Endometrium (tissue), 2 donors: ENCODE measurements at regions not wholly inside any gene's neighbourhood (a gene's known extent, or its start where the extent isn't known, plus 50 kb on each side); places are given as distances from the start of the nearest gene placed in this dataset.
"Not testable (repeated sequence)": the region's sequence is repeated elsewhere in the genome, so short reads cannot be mapped to it uniquely, and the experiment has no call there.

ENCODE experiments used
- FAIRE-seq: peaks from 2 replicates; lab custom pipeline; 2012; peaks lifted over from hg19 to GRCh38; lab: Jason Lieb, UNC
- donor health status: control.
- donor health status: control.

DNA sequence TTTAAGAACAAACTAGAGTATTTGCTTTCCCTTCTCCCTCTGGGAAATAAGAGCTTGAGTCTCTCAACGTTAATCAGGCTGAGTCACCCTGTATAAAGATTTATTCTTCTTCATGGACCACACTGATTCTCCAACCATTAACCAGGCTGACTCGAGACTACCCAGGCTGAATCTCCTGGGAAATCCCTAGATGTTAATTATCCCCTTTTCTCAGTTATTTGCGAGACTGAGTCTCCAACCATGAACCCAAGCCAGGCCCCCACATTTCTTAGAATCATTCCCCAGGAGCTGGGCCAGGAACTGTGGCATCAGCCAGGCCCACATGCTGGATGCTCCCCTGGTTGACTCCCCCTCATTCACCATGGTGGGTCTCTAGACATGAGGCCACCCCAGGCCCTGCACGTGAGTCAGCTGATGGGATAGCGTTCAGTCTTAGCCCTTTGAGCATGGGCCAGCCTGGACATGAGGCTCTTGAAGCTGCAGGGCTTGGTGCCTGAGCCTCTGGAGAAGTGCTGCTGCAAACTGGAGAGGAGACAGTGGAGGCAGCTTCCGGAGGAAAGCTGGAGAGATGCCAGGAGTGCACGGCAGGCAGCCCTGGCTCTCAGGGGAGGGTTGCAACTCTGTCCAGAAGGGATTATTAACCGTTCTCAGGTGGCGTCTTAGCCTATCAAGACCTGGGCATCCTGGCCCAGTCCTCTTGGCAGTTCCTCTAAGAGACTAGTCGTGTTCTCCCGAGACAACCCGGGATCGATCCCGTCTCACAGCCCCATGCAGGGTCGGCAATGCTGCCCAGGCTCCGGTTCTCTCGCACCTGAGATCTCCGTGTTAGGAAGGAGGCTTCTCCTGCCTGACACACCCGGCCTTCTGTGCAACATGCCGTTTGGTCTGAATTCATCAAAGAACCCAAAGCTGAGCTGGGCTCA lies 296.6 kb downstream of the ADGRD1 start:
- no peak for FAIRE-seq

DNA sequence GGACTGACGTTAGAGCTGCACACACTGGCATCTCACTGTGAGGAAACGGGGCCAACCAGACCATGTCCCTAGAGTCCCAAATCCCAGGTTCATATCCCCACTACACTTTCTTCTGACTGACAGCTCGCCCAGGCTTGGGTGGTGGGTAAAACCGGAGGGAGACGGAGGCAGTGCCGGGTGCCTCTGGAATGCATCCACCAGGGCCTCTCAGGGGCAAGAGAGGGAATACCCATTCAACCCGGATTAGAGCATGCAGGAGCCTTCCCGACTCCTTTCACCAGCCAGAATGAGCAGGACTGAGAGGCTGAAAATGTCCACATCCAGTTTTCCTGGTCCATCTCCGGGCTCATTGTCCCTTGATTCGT lies 297.2 kb downstream of the ADGRD1 start:
- FAIRE-seq, result no peak

- no peak for FAIRE-seq
Measured at GRCh38 chr12:131251336-131252101, 297.8 kb downstream of the ADGRD1 start.

GRCh38 chr12:131253376-131254026 lies 299.8 kb downstream of the ADGRD1 start:
- FAIRE-seq, result no peak

- no peak for FAIRE-seq
Measured at GRCh38 chr12:131254374-131254773, 300.7 kb downstream of the ADGRD1 start.

- no peak for FAIRE-seq
Measured at GRCh38 chr12:131258398-131258797, 304.7 kb downstream of the ADGRD1 start.

DNA sequence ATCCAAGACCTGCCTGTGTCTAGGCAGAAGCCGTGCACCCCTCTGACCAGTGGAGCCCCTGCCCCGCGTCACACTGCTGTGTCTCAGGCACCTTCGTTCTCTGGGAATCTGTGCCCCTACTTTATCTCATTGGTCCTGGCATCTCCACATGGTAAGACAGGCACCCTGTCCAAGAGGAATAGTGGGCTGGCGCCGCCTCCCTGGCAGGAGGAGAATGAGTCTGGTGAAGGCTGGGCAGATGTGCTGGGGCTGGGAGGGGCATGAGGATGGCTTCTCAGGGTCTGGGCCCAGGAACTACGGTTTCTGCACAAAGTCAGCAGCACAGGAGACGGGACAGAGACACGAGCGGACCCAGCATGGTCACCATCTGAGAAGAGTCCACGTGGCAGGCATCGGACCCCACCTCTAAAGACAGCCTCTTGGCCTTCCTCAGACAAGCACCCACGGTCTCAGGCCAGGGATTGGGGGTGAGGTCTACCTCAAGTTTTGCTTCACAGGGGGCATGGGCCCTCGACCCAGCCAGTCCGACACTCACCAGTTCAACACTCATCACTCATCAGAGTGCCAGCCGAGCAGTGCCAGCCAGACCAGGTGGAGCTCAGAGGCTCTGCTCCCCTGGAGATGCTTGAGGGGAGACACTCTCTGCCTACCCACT lies 306.7 kb downstream of the ADGRD1 start:
- no peak for FAIRE-seq

- no peak for FAIRE-seq
Measured at GRCh38 chr12:131260954-131261353, 307.2 kb downstream of the ADGRD1 start.

DNA sequence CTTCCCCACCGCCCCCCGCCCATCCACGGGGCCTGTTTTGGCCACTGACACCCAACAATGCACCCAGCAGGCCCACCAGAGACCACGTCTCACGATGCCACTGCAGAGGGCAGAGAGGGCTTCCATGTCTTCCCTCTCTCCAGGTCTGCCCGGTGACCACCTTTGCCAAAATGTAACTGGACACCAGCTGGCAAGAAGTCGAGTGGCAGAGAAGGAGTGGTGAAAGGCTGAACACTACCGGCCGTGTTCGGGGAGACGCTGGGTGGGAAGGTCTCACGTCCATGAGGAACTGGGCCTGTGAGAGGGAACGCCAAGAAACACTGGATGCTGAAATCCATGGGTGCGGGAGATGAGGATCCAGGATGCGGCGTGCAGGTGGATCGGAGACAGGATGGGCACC lies 308.2 kb downstream of the ADGRD1 start:
- FAIRE-seq, result no peak

GRCh38 chr12:131263626-131264025 lies 309.9 kb downstream of the ADGRD1 start:
- FAIRE-seq, result no peak

GRCh38 chr12:131264635-131265034 lies 310.9 kb downstream of the ADGRD1 start:
- FAIRE-seq, result no peak

- no peak for FAIRE-seq
Measured at GRCh38 chr12:131266591-131267467, 313.1 kb downstream of the ADGRD1 start.

DNA sequence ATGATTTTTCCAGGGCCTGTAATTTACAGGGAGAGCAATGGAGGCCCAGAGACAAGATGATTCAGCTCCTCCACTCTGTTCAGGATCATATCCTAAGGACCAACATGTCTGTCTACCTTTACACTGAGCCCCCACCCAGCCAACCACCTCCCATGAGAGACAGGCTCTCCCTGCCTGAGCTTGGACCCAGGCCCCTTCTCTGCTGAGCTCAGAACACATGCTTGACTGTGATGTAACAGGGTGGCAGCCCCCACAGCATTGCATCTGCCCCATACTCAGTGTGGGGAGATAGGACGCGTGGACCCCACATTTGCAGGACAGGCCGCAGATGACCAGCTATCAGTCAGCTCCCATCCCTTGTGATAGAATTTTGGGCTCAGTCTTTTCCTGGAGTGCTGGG lies 313.9 kb downstream of the ADGRD1 start:
- FAIRE-seq, result no peak

DNA sequence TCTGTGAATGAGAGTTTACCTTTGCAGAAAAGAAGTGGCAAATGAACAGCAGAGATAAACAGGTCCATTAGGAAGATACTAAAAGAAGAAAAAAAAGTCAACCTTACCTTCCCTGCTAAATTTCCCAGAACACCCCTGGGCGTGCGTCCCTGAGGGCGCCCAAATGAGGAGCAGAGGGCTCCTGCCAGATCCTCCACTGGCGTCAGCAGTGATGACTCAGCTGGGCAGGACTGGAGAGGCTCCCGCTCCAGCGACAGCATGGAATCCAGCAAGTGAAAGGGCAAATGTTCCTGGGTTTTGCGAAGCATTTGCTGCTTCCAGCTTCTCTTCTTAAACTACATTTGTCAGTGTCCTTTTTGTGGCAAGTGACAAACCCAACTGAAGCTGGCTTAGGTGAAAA lies 314.4 kb downstream of the ADGRD1 start:
- FAIRE-seq, result peak; percentile 55

DNA sequence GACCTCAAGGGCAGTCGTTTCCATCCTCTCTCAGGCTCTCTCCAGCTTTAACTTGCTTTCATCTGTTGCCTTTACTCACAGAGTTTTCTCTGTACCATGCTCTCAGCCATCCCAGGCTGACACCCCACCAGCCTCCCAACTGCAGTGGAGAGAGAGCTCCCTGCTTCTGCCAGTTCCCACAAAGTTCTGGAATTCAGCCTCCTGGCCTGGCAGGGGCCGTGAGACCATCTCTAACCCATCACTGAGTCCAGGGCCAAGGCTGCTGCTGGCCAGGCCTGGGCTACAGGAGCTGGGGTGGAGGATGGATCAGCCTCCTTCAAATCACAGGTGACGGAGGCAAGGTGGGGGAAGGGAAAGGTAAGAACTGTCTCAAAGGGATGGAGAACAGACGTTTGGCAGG lies 314.9 kb downstream of the ADGRD1 start:
- FAIRE-seq, result not testable (repeated sequence)

GRCh38 chr12:131269551-131269950 lies 315.8 kb downstream of the ADGRD1 start:
- FAIRE-seq, result no peak

DNA sequence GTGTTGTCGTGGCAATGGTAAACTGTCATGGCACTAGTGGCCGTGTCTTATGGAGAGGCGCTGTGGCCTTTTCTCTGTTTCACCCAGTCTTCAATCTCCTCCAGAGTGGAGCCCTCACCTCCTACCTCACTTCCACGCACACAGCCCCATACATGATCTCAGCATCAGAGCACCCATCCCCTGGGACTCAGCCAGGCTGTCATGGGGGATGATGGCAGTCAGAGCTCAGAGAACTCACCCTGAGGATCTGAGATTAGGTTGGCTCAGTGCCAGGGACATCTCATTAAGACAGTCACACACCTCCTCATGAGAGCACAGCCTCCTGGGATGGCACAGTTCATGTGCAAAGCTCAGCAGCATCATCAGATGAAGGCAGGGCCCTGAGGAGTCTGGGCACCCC lies 316.3 kb downstream of the ADGRD1 start:
- not testable (repeated sequence) for FAIRE-seq

DNA sequence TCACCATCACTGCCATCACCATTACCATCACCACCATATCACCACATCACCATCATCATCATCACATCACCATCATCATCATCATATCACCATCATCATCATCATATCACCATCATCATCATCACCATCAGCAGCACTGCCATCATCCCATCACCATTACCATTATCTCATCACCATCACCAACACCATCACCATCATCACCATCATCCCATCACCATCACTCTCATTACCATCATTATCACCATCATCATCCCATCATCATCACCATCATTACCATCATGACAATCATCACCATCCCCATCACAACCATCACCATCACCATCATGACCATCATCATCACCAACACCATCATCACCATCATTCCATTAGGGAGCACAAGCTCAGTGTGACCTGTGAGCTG lies 318.0 kb downstream of the ADGRD1 start:
- no peak for FAIRE-seq

DNA sequence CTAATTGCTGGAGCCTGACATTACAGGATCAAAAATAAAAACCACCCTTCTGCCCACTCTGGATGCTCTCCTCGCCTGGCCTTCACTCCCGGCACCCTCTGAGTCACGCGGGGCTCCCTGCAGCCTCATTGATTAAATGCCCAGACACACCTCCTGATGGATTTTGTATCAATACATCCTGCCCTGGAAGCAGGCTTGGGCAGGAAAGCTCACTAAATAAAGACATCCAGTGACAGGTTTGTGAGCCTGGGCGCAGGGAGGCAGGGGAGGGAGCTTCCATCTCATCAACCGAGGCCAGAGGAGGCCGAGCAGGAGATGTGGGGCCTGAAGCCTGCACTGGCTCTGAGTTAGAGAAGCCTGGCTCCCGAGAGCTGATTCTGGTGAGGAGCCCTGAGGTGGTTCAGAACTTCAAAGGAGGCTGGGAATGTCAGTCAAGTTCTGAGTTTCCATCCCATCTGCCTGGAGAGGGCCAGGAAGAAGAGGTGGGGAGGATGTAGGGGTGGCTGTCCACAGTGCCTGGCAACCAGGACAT lies 318.6 kb downstream of the ADGRD1 start:
- FAIRE-seq, result not testable (repeated sequence)

DNA sequence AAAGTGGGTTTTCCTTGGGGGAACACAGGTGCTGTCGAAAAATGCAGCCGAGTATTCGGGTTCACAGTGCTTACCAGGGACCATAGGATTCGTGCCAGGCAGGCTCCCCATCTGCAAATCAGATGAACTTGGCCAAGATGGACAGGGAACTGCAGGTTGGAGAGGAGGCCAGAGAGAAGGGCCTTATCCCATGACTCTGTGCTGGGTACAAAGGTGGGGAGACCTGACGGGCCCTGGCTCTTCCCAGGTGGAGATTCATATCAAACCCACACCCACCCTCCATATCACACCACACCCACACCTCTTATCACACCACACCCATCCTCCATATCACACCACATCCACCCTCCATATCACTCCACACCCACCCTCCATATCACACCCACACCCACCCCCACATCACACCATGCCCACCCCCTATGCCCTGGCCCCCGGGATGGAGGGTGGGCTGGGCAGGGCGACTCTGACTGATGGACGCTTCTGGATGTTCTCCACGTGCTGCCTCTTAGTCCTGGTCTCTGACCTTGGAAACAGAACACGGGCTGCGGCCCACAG lies 319.7 kb downstream of the ADGRD1 start:
- FAIRE-seq, result no peak

GRCh38 chr12:131274061-131274460 lies 320.4 kb downstream of the ADGRD1 start:
- no peak for FAIRE-seq
